CD4-positive, alpha-beta T cell (primary cell): ENCODE measurements at regions not wholly inside any gene's neighbourhood (a gene's known extent, or its start where the extent isn't known, plus 50 kb on each side); places are given as distances from the start of the nearest gene placed in this dataset.
A peak's percentile ranks its signal among the peaks of the same experiment; 100 is the strongest.

Experiments used
- ATAC-seq: fragments of 200-7000 bp; cut with Tn5 transposase; one replicate; pipeline ENCODE4 v1.10.0; 2022; ENCODE audit warnings: mild to moderate bottlenecking; ENCODE audit not compliant: poor library complexity
- CTCF ChIA-PET: fragments of 350-600 bp; sonication (Branson Sonifier 250); formaldehyde crosslinking; loops from one replicate; lab custom pipeline; 2021; ENCODE audit warnings: antibody characterized with exemption, inconsistent platforms; lab: Charles Lee
- POLR2A ChIA-PET: fragments of 350-600 bp; sonication (Branson Sonifier 250); formaldehyde crosslinking; loops from one replicate; lab custom pipeline; 2021; ENCODE audit warnings: antibody characterized with exemption, inconsistent platforms; lab: Charles Lee
- DNase-seq, 14 experiments: peaks; one replicate each; pipeline ENCODE4 v3.0.0-alpha.2; 2013 to 2020; ENCODE audit warnings: mixed read lengths in 2 of 14
- H3K27ac ChIP-seq, 2 donors: one replicate each; pipeline versions ENCODE4 v1.5.1 to v1.7.0; 2013; ENCODE audit warnings: low read length in 2 of 2, low read depth in 1 of 2, mild to moderate bottlenecking in 1 of 2
- H3K27me3 ChIP-seq, 2 experiments: 1 replicate in 1 of 2; 2 replicates in 1 of 2; pipeline versions ENCODE4 v1.6.1 to v1.7.0; 2013; ENCODE audit warnings: low read length in 2 of 2, control low read depth in 1 of 2, mild to moderate bottlenecking in 1 of 2, moderate library complexity in 1 of 2; ENCODE audit not compliant: insufficient read depth in 2 of 2, control insufficient read depth in 1 of 2
- H3K36me3 ChIP-seq: one replicate; pipeline ENCODE4 v1.6.1; 2013; ENCODE audit warnings: low read length, control low read depth; ENCODE audit not compliant: insufficient read depth
- H3K4me1 ChIP-seq: one replicate; pipeline ENCODE4 v1.6.1; 2013; ENCODE audit warnings: low read length, control low read depth; ENCODE audit not compliant: insufficient read depth
- H3K4me3 ChIP-seq: one replicate; pipeline ENCODE4 v1.5.1; 2013; ENCODE audit warnings: mild to moderate bottlenecking, low read length, moderate library complexity
- H3K9me3 ChIP-seq, 2 experiments: 1 replicate in 1 of 2; 2 replicates in 1 of 2; pipeline versions ENCODE4 v1.6.1 to v1.7.0; 2013; ENCODE audit warnings: low read length in 2 of 2, mild to moderate bottlenecking in 2 of 2, control low read depth in 1 of 2, moderate library complexity in 1 of 2; ENCODE audit not compliant: control insufficient read depth in 1 of 2, insufficient read depth in 1 of 2
- H3K27ac Mint-ChIP-seq: one replicate; pipeline ENCODE4 v1.8.0; 2020; ENCODE audit warnings: mixed read lengths
- H3K27me3 Mint-ChIP-seq: one replicate; pipeline ENCODE4 v1.8.0; 2021; ENCODE audit warnings: mixed read lengths
- H3K36me3 Mint-ChIP-seq: one replicate; pipeline ENCODE4 v1.8.0; 2021; ENCODE audit warnings: low read depth, mixed read lengths
- H3K4me1 Mint-ChIP-seq: one replicate; pipeline ENCODE4 v1.8.0; 2021; ENCODE audit warnings: low read depth, mixed read lengths
- H3K4me3 Mint-ChIP-seq: one replicate; pipeline ENCODE4 v1.8.0; 2020; ENCODE audit warnings: mild to moderate bottlenecking, mixed read lengths
- H3K9me3 Mint-ChIP-seq: one replicate; pipeline ENCODE4 v1.8.0; 2020; ENCODE audit warnings: mixed read lengths
- intact Hi-C, 2 experiments: fragments of 100-400 bp; cut with DNase I in 1 of 2; cut with micrococcal nuclease in 1 of 2; formaldehyde crosslinking; loops; one replicate each; pipeline versions ENCODE4 v1.15.1 to v1.9.0; 2023 to 2025; cut with DNase I, micrococcal nuclease
- TF ChIP-seq, protein P1 (sequence below): fragments of 200-600 bp; IDR thresholded peaks from one replicate; pipeline ENCODE4 v1.8.0; 2022; ENCODE audit warnings: antibody characterized with exemption, mild to moderate bottlenecking

- TF ChIP-seq, protein P1, sequence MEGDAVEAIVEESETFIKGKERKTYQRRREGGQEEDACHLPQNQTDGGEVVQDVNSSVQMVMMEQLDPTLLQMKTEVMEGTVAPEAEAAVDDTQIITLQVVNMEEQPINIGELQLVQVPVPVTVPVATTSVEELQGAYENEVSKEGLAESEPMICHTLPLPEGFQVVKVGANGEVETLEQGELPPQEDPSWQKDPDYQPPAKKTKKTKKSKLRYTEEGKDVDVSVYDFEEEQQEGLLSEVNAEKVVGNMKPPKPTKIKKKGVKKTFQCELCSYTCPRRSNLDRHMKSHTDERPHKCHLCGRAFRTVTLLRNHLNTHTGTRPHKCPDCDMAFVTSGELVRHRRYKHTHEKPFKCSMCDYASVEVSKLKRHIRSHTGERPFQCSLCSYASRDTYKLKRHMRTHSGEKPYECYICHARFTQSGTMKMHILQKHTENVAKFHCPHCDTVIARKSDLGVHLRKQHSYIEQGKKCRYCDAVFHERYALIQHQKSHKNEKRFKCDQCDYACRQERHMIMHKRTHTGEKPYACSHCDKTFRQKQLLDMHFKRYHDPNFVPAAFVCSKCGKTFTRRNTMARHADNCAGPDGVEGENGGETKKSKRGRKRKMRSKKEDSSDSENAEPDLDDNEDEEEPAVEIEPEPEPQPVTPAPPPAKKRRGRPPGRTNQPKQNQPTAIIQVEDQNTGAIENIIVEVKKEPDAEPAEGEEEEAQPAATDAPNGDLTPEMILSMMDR: no peak
- no peak for ATAC-seq
- Mint-ChIP-seq H3K4me1 (peaks cover 14% of the 10 kb centered on the region), H3K9me3 (peaks cover 6% of the 10 kb centered on the region), H3K36me3 (no peaks in the 10 kb centered on the region), H3K27ac (no peak overlapping the region), H3K27me3 (no peaks in the 10 kb centered on the region), H3K4me3 (no peak overlapping the region)
- intact Hi-C loops: no loop called here
- Histone ChIP-seq H3K9me3 (peaks cover 0 to 15% of the 10 kb centered on the region in 2 experiments), H3K36me3 (no peaks in the 10 kb centered on the region), H3K27ac (no peak overlapping the region), H3K4me1 (no peaks in the 10 kb centered on the region), H3K4me3 (no peak overlapping the region), H3K27me3 (no peaks in the 10 kb centered on the region)
- no peak for DNase-seq
- ChIA-PET POLR2A (no interaction called here), CTCF (no interaction called here)
These were observed 389.8 kb downstream of the HS3ST3B1 start for GRCh38 chr17:14690704-14691103.

DNA sequence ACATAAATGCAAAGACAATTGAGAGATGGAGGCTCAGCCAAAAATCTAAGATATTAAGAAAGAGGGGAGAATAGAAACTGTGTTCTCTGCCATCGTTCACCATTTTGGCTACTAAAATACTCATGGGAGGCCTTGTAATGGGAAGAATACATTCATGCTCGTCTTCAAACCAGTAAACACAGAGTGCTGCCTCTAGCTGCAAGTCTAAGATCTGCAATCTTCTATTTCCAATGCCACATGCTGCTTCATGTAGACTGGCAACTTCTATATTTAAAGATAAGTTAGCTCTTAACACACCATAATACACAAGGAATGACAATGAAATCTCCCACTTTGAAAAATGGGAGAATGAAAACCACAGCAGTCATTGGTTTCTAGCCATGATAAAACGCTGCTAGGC lies 387.3 kb downstream of the HS3ST3B1 start:
- intact Hi-C loops: no loop called here
- Histone ChIP-seq H3K9me3 (peaks cover 0 to 11% of the 10 kb centered on the region in 2 experiments), H3K27me3 (no peaks in the 10 kb centered on the region), H3K27ac (no peak overlapping the region), H3K36me3 (no peaks in the 10 kb centered on the region), H3K4me1 (no peaks in the 10 kb centered on the region), H3K4me3 (no peak overlapping the region)
- ChIA-PET CTCF (no interaction called here), POLR2A (no interaction called here)
- H3K27me3 Mint-ChIP-seq: no peaks in the 10 kb centered on the region
- DNase-seq: no peak
- no peak for ATAC-seq
- TF ChIP-seq, protein P1: no peak
- H3K27ac Mint-ChIP-seq: no peak overlapping the region
- H3K9me3 Mint-ChIP-seq: peaks cover 6% of the 10 kb centered on the region
- no peak overlapping the region for H3K4me3 Mint-ChIP-seq
- H3K36me3 Mint-ChIP-seq: no peaks in the 10 kb centered on the region
- H3K4me1 Mint-ChIP-seq: peaks cover under 1% of the 10 kb centered on the region

DNA sequence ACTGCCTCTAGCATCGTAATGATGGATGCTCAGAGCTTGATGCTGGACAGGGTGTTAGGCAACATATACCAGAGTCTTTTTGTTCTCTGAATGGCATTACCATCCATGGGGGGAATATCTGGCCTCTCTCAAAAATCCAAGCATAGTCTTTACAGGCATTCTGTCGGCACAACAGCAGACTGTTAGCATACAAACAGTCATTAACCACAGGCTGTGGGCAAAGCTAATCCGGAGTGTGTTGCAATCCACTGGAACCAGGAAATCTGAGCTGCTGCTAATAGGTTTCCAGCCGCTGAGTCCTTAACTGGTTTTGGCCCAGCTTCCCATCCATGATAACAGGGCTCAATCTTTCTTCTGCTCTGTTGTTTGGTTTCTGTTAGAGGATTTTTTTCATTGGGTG lies 371.9 kb downstream of the HS3ST3B1 start:
- intact Hi-C loops: no loop called here
- DNase-seq (peak in 2 of 14 experiments; percentile 14 to 29), ATAC-seq (no peak)
- Histone ChIP-seq H3K27ac (no peak overlapping the region), H3K36me3 (no peaks in the 10 kb centered on the region), H3K9me3 (no peaks in the 10 kb centered on the region), H3K4me3 (no peak overlapping the region), H3K27me3 (peaks cover 0 to 3% of the 10 kb centered on the region in 2 experiments), H3K4me1 (no peaks in the 10 kb centered on the region)
- H3K27me3 Mint-ChIP-seq: no peaks in the 10 kb centered on the region
- no peak overlapping the region for H3K4me3 Mint-ChIP-seq
- TF ChIP-seq, protein P1: no peak
- H3K36me3 Mint-ChIP-seq: no peaks in the 10 kb centered on the region
- ChIA-PET POLR2A (no interaction called here), CTCF (no interaction called here)
- no peak overlapping the region for H3K27ac Mint-ChIP-seq
- H3K9me3 Mint-ChIP-seq: no peaks in the 10 kb centered on the region
- H3K4me1 Mint-ChIP-seq: no peaks in the 10 kb centered on the region
